ENCODE measurements at regions not wholly inside any gene's neighbourhood (a gene's known extent, or its start where the extent isn't known, plus 50 kb on each side); places are given as distances from the start of the nearest gene placed in this dataset.

GRCh38 chr15:60215225-60215963, 182.4 kb downstream of the ANXA2 start:
- DNase-seq = no peak

- no peak for DNase-seq
Measured at GRCh38 chr15:60217161-60217560, 180.6 kb downstream of the ANXA2 start.

GRCh38 chr15:60218256-60218655, 179.5 kb downstream of the ANXA2 start:
- no peak for DNase-seq

- no peak for DNase-seq
Measured at GRCh38 chr15:60219866-60220265, 177.9 kb downstream of the ANXA2 start.

GRCh38 chr15:60221356-60221755, 176.4 kb downstream of the ANXA2 start:
- DNase-seq = no peak

GRCh38 chr15:60222404-60222803, 175.4 kb downstream of the ANXA2 start:
- no peak for DNase-seq

- DNase-seq = no peak
Measured at GRCh38 chr15:60223176-60223575, 174.6 kb downstream of the ANXA2 start.

- no peak for DNase-seq
Measured at GRCh38 chr15:60226924-60227323, 170.9 kb downstream of the ANXA2 start.

GRCh38 chr15:60228101-60228500, 169.7 kb downstream of the ANXA2 start:
- no peak for DNase-seq

- no peak for DNase-seq
Measured at GRCh38 chr15:60228619-60229018, 169.2 kb downstream of the ANXA2 start.

- DNase-seq = no peak
Measured at GRCh38 chr15:60235951-60236710, 161.7 kb downstream of the ANXA2 start.

GRCh38 chr15:60237446-60237845, 160.3 kb downstream of the ANXA2 start:
- no peak for DNase-seq

GRCh38 chr15:60243769-60244168, 154.0 kb downstream of the ANXA2 start:
- no peak for DNase-seq

GRCh38 chr15:60244813-60245212, 153.0 kb downstream of the ANXA2 start:
- no peak for DNase-seq

- no peak for DNase-seq
Measured at GRCh38 chr15:60250316-60250715, 147.5 kb downstream of the ANXA2 start.

- DNase-seq = no peak
Measured at GRCh38 chr15:60251300-60252070, 146.3 kb downstream of the ANXA2 start.

GRCh38 chr15:60254416-60254815, 143.4 kb downstream of the ANXA2 start:
- DNase-seq = no peak

- peak in 1 of 2 donors; percentile 6 for DNase-seq
Measured at GRCh38 chr15:60255390-60255789, 142.4 kb downstream of the ANXA2 start.

GRCh38 chr15:60257591-60258159, 140.1 kb downstream of the ANXA2 start:
- DNase-seq = no peak

- no peak for DNase-seq
Measured at GRCh38 chr15:60259469-60259868, 138.3 kb downstream of the ANXA2 start.

- no peak for DNase-seq
Measured at GRCh38 chr15:60264088-60264487, 133.7 kb downstream of the ANXA2 start.

GRCh38 chr15:60264566-60264965, 133.2 kb downstream of the ANXA2 start:
- DNase-seq = no peak

- no peak for DNase-seq
Measured at GRCh38 chr15:60265057-60265456, 132.7 kb downstream of the ANXA2 start.
